Suprapubic skin (tissue), 3 donors: ENCODE measurements at regions not wholly inside any gene's neighbourhood (a gene's known extent, or its start where the extent isn't known, plus 50 kb on each side); places are given as distances from the start of the nearest gene placed in this dataset.

Source experiments
- POLR2AphosphoS5 ChIP-seq, 3 donors: sonication (generic); formaldehyde crosslinking; IDR thresholded peaks; one replicate each; pipeline ENCODE4 v1.6.1; 2017; ENCODE audit warnings: antibody characterized with exemption in 3 of 3
- TF ChIP-seq, protein P1 (sequence below), 2 donors: fragments of 200-600 bp in 1 of 2; fragments of 450-650 bp in 1 of 2; sonication (generic) in 1 of 2; IDR thresholded peaks; one replicate each; pipeline ENCODE4 v1.5.1; 2016 to 2019; ENCODE audit warnings: antibody characterized with exemption in 2 of 2, mild to moderate bottlenecking in 1 of 2, moderate library complexity in 1 of 2

DNA sequence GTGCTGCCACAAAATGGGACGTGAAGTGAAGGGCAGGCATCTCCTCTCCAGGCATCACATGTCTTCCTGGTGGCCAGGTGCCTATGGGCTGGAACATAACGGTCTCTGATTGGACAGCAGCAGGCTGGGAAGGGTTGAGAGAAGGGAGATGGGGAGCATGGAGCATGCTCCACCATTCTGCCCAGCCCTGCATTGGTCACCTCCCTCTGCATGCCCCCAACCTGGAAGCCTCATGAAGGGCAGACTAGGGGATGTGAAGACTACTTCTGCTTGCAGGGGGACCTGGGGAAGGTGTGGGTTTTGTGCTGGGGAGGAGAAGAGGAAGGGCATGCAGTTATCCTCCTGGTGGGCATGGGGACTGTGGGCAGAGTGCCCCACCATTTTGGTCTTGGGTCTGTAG, 782.2 kb downstream of the TBC1D22A start:
- TF ChIP-seq, protein P1, sequence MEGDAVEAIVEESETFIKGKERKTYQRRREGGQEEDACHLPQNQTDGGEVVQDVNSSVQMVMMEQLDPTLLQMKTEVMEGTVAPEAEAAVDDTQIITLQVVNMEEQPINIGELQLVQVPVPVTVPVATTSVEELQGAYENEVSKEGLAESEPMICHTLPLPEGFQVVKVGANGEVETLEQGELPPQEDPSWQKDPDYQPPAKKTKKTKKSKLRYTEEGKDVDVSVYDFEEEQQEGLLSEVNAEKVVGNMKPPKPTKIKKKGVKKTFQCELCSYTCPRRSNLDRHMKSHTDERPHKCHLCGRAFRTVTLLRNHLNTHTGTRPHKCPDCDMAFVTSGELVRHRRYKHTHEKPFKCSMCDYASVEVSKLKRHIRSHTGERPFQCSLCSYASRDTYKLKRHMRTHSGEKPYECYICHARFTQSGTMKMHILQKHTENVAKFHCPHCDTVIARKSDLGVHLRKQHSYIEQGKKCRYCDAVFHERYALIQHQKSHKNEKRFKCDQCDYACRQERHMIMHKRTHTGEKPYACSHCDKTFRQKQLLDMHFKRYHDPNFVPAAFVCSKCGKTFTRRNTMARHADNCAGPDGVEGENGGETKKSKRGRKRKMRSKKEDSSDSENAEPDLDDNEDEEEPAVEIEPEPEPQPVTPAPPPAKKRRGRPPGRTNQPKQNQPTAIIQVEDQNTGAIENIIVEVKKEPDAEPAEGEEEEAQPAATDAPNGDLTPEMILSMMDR (IDR thresholded peaks at IDR 0.05), result no peak
- TF ChIP-seq POLR2AphosphoS5 (IDR thresholded peaks at IDR 0.05), result no peak
